Endodermal cell (in vitro differentiated cells): ENCODE measurements at regions not wholly inside any gene's neighbourhood (a gene's known extent, or its start where the extent isn't known, plus 50 kb on each side); places are given as distances from the start of the nearest gene placed in this dataset.
A peak's percentile ranks its signal among the peaks of the same experiment; 100 is the strongest.

Experiments
- DNase-seq: peaks from one replicate; pipeline ENCODE4 v3.0.0-alpha.2; 2017
- H3K27ac ChIP-seq: 2 replicates; pipeline ENCODE4 v1.5.1; 2013; ENCODE audit warnings: mild to moderate bottlenecking, low read depth, low read length, moderate library complexity
- H3K27me3 ChIP-seq: 2 replicates; pipeline ENCODE4 v1.6.1; 2013; ENCODE audit warnings: mild to moderate bottlenecking, low read length, moderate library complexity; ENCODE audit not compliant: insufficient read depth, control insufficient read depth, poor library complexity, severe bottlenecking
- H3K36me3 ChIP-seq: 2 replicates; pipeline ENCODE4 v1.7.0; 2013; ENCODE audit warnings: mild to moderate bottlenecking, low read length, moderate library complexity; ENCODE audit not compliant: control insufficient read depth, insufficient read depth
- H3K4me1 ChIP-seq: one replicate; pipeline ENCODE4 v1.7.0; 2013; ENCODE audit warnings: low read length; ENCODE audit not compliant: control insufficient read depth, insufficient read depth
- H3K4me3 ChIP-seq: 2 replicates; pipeline ENCODE4 v1.5.1; 2013; ENCODE audit warnings: mild to moderate bottlenecking, low read length, moderate library complexity
- H3K9ac ChIP-seq: 2 replicates; pipeline ENCODE4 v1.6.1; 2013; ENCODE audit warnings: mild to moderate bottlenecking, low read length, moderate library complexity; ENCODE audit not compliant: poor library complexity, severe bottlenecking; ENCODE audit errors: extremely low read depth
- H3K9me3 ChIP-seq: 2 replicates; pipeline ENCODE4 v1.6.1; 2013; ENCODE audit warnings: mild to moderate bottlenecking, low read length, moderate library complexity; ENCODE audit not compliant: control insufficient read depth
- H3K27ac Mint-ChIP-seq: 2 replicates; pipeline ENCODE4 v1.8.0; 2020; ENCODE audit warnings: mixed read lengths
- H3K27me3 Mint-ChIP-seq: 2 replicates; pipeline ENCODE4 v1.8.0; 2021; ENCODE audit warnings: mild to moderate bottlenecking, mixed read lengths; ENCODE audit not compliant: insufficient read depth
- H3K36me3 Mint-ChIP-seq: 2 replicates; pipeline ENCODE4 v1.8.0; 2020; ENCODE audit warnings: low read depth, mixed read lengths
- H3K4me1 Mint-ChIP-seq: 2 replicates; pipeline ENCODE4 v1.8.0; 2020; ENCODE audit warnings: mixed read lengths
- H3K4me3 Mint-ChIP-seq: 2 replicates; pipeline ENCODE4 v1.8.0; 2020; ENCODE audit warnings: mild to moderate bottlenecking, moderate library complexity, mixed read lengths
- H3K9me3 Mint-ChIP-seq: 2 replicates; pipeline ENCODE4 v1.8.0; 2020; ENCODE audit warnings: mild to moderate bottlenecking, mixed read lengths
- CTCF ChIP-seq: fragments of 200-600 bp; sonication (generic); conservative IDR thresholded peaks from 2 replicates; pipeline ENCODE4 v1.5.0; 2021; ENCODE audit warnings: antibody characterized with exemption, mild to moderate bottlenecking
- WGBS, 2 experiments: methylation state at CpG; one replicate each; pipeline versions ENCODE4 v1.1.5 to v1.1.7; 2013; ENCODE audit warnings: missing lambda C conversion rate in 2 of 2, mixed read lengths in 1 of 2; ENCODE audit not compliant: insufficient coverage in 1 of 2, insufficient read length in 1 of 2; 5-methylcytosine and 5-hydroxymethylcytosine counted together

GRCh38 chr1:234776876-234777855 lies 167.2 kb upstream of the IRF2BP2 start:
- no peak overlapping the region for H3K27ac ChIP-seq
- no peak for TF ChIP-seq CTCF
- no peak overlapping the region for H3K27ac Mint-ChIP-seq

GRCh38 chr1:234776256-234776875 lies 166.4 kb upstream of the IRF2BP2 start:
- H3K27ac Mint-ChIP-seq: no peak overlapping the region

More at GRCh38 chr1:234776876-234777855, 167.2 kb upstream of the IRF2BP2 start:
- 87 to 88% methylated on average over 14 of the region's 14 CpGs for WGBS, 2 experiments
- peak; percentile 49 for DNase-seq
- Mint-ChIP-seq H3K9me3 (peaks cover 7% of the 10 kb centered on the region), H3K4me1 (peaks cover 5% of the 10 kb centered on the region), H3K4me3 (no peak overlapping the region), H3K27me3 (no peaks in the 10 kb centered on the region), H3K36me3 (no peaks in the 10 kb centered on the region)
- Histone ChIP-seq H3K4me1 (no peaks in the 10 kb centered on the region), H3K9ac (no peak overlapping the region), H3K9me3 (no peaks in the 10 kb centered on the region), H3K27me3 (peaks cover 32% of the 10 kb centered on the region), H3K4me3 (no peak overlapping the region), H3K36me3 (no peaks in the 10 kb centered on the region)

More at GRCh38 chr1:234776256-234776875, 166.4 kb upstream of the IRF2BP2 start:
- Histone ChIP-seq H3K4me1 (peaks cover 5% of the 10 kb centered on the region), H3K36me3 (no peaks in the 10 kb centered on the region), H3K9me3 (no peaks in the 10 kb centered on the region), H3K9ac (no peak overlapping the region), H3K4me3 (no peak overlapping the region), H3K27me3 (peaks cover 32% of the 10 kb centered on the region), H3K27ac (no peak overlapping the region)
- 93 to 95% methylated on average over 11 to 12 of the region's 12 CpGs for WGBS, 2 experiments
- peak; percentile 54 for DNase-seq
- no peaks in the 10 kb centered on the region for H3K27me3 Mint-ChIP-seq
- H3K36me3 Mint-ChIP-seq: no peaks in the 10 kb centered on the region
- no peak for TF ChIP-seq CTCF
- peaks cover 7% of the 10 kb centered on the region for H3K9me3 Mint-ChIP-seq
- peaks cover 11% of the 10 kb centered on the region for H3K4me1 Mint-ChIP-seq
- no peak overlapping the region for H3K4me3 Mint-ChIP-seq
